HL-60 (cell line): ENCODE measurements at regions not wholly inside any gene's neighbourhood (a gene's known extent, or its start where the extent isn't known, plus 50 kb on each side); places are given as distances from the start of the nearest gene placed in this dataset.

ENCODE experiments used
- DNase-seq, 2 experiments: peaks; one replicate each; pipeline ENCODE4 v3.0.0-alpha.2; 2010 to 2020; ENCODE audit warnings: low read depth in 1 of 2, low spot score in 1 of 2
- H3K27ac ChIP-seq: fragments of 250-450 bp; sonication (Bioruptor Pico); replicated peaks from 2 replicates; pipeline ENCODE4 v1.5.1; 2020; ENCODE audit warnings: mild to moderate bottlenecking, moderate library complexity
- H3K27me3 ChIP-seq: fragments of 250-450 bp; sonication (Bioruptor Pico); 2 replicates; pipeline ENCODE4 v1.5.1; 2021; ENCODE audit warnings: mild to moderate bottlenecking, moderate library complexity; ENCODE audit not compliant: insufficient read depth, poor library complexity, severe bottlenecking
- H3K4me3 ChIP-seq: replicated peaks from 2 replicates; pipeline ENCODE4 v1.5.1; 2011; ENCODE audit warnings: mild to moderate bottlenecking, control low read depth, low read length; ENCODE audit not compliant: insufficient read depth
- GABPA ChIP-seq: IDR thresholded peaks from 2 replicates; pipeline ENCODE4 v1.6.1; 2012; ENCODE audit warnings: low read depth
- POLR2AphosphoS5 ChIP-seq: IDR thresholded peaks from 2 replicates; pipeline ENCODE4 v1.6.1; 2012; ENCODE audit warnings: low read depth
- SPI1 ChIP-seq: IDR thresholded peaks from 2 replicates; pipeline ENCODE4 v1.6.1; 2012; ENCODE audit warnings: low read depth, mild to moderate bottlenecking, borderline replicate concordance
- TF ChIP-seq, protein P1 (sequence below): IDR thresholded peaks from 2 replicates; pipeline ENCODE4 v1.6.1; 2012; ENCODE audit warnings: low read depth; ENCODE audit not compliant: insufficient replicate concordance
- TF ChIP-seq, protein P2 (sequence below): IDR thresholded peaks from one replicate; pipeline ENCODE4 v1.5.1; 2011; ENCODE audit warnings: low read length, control low read depth, inconsistent platforms; ENCODE audit not compliant: insufficient read depth

DNA sequence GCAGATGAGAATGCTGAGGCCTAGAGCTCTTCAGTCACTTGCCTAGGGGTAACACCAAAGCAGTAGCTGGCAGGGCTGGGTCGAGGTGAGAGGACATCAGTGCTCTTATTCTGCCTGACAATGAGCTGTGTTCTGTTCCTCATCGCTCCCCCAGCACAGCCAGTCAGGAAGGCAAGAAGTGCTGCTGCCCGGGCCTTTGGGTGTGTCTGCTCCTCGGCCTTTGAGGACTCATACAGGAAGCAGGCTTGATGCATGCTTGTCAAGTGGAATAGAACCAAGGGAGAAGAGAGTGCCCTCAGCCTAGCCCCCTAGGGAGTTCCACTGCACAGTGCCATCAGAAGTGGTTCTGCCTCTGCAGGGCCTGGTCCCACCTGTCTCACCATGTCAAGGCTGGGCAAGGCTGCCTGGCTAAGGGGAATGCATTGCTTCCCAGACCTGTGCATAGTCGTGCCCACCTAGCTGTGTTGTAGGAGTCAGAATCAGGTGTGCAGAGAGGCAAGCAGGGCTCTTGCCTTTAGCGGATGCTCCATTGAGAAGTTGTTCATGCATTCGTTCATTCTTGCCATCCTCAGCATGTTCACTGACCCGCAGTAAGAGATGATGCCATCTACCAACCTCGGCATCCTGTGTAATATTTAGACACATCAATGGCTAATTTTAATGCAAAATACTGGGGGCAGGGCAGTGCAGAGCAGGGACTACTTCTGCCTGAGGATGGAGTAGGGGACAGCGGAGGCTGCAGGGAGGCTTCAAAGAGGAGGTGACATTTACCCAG lies 156.6 kb downstream of the RPS24 start:
- H3K4me3 ChIP-seq = no peak overlapping the region
- TF ChIP-seq, protein P1, sequence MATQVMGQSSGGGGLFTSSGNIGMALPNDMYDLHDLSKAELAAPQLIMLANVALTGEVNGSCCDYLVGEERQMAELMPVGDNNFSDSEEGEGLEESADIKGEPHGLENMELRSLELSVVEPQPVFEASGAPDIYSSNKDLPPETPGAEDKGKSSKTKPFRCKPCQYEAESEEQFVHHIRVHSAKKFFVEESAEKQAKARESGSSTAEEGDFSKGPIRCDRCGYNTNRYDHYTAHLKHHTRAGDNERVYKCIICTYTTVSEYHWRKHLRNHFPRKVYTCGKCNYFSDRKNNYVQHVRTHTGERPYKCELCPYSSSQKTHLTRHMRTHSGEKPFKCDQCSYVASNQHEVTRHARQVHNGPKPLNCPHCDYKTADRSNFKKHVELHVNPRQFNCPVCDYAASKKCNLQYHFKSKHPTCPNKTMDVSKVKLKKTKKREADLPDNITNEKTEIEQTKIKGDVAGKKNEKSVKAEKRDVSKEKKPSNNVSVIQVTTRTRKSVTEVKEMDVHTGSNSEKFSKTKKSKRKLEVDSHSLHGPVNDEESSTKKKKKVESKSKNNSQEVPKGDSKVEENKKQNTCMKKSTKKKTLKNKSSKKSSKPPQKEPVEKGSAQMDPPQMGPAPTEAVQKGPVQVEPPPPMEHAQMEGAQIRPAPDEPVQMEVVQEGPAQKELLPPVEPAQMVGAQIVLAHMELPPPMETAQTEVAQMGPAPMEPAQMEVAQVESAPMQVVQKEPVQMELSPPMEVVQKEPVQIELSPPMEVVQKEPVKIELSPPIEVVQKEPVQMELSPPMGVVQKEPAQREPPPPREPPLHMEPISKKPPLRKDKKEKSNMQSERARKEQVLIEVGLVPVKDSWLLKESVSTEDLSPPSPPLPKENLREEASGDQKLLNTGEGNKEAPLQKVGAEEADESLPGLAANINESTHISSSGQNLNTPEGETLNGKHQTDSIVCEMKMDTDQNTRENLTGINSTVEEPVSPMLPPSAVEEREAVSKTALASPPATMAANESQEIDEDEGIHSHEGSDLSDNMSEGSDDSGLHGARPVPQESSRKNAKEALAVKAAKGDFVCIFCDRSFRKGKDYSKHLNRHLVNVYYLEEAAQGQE = no peak
- TF ChIP-seq, protein P2, sequence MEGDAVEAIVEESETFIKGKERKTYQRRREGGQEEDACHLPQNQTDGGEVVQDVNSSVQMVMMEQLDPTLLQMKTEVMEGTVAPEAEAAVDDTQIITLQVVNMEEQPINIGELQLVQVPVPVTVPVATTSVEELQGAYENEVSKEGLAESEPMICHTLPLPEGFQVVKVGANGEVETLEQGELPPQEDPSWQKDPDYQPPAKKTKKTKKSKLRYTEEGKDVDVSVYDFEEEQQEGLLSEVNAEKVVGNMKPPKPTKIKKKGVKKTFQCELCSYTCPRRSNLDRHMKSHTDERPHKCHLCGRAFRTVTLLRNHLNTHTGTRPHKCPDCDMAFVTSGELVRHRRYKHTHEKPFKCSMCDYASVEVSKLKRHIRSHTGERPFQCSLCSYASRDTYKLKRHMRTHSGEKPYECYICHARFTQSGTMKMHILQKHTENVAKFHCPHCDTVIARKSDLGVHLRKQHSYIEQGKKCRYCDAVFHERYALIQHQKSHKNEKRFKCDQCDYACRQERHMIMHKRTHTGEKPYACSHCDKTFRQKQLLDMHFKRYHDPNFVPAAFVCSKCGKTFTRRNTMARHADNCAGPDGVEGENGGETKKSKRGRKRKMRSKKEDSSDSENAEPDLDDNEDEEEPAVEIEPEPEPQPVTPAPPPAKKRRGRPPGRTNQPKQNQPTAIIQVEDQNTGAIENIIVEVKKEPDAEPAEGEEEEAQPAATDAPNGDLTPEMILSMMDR = no peak
- no peak for TF ChIP-seq GABPA
- TF ChIP-seq POLR2AphosphoS5 = no peak
- no peak for TF ChIP-seq SPI1
- no peak for DNase-seq
- H3K27ac ChIP-seq = no peak overlapping the region
- H3K27me3 ChIP-seq = no peaks in the 10 kb centered on the region

DNA sequence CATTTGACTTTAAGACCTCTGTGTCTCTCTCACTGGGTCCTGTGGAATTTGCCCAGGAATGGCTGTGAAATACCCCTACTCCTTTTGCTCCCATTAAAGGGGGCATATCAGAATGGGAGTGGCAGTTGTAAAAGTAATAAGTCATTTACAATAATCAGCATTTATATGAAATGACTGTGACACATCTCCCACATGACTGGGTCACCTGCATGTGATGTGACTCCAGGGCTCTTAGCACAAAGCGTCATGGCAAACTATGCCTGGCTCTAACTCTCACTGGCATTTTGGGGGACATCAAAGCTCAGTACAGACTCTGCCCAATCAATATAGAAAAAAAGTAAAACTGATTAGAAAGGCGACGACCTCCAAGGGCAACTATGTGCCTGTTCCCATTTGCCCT lies 157.6 kb downstream of the RPS24 start:
- no peaks in the 10 kb centered on the region for H3K27me3 ChIP-seq
- no peak overlapping the region for H3K27ac ChIP-seq
- no peak overlapping the region for H3K4me3 ChIP-seq
- TF ChIP-seq GABPA (no peak), SPI1 (no peak), POLR2AphosphoS5 (no peak)
- TF ChIP-seq, protein P1 = no peak
- TF ChIP-seq, protein P2 = no peak
- no peak for DNase-seq

DNA sequence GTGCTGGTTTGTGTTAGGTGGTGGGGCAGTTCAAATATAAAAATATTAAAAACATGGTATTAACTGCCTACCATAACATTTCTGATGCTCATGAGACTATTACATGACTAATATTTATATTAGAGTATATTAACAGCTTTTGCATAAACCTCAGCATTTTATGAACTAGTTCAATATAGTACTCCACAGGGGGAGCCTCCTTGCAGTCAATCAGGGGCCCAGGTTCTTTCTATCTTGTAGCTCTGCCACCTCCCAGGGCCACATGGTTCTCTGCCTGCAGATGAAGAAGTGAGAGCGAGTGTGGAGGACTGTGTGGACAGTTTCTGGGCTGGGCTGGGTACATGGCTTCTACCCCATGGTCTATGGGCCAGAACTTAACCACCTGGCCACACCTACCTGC lies 159.5 kb downstream of the RPS24 start:
- Histone ChIP-seq H3K27ac (no peak overlapping the region), H3K27me3 (no peaks in the 10 kb centered on the region), H3K4me3 (no peak overlapping the region)
- TF ChIP-seq SPI1 (no peak), GABPA (no peak), POLR2AphosphoS5 (no peak)
- TF ChIP-seq, protein P2 = no peak
- TF ChIP-seq, protein P1 = no peak
- no peak for DNase-seq
